ENCODE measurements at regions not wholly inside any gene's neighbourhood (a gene's known extent, or its start where the extent isn't known, plus 50 kb on each side); places are given as distances from the start of the nearest gene placed in this dataset.

DNA sequence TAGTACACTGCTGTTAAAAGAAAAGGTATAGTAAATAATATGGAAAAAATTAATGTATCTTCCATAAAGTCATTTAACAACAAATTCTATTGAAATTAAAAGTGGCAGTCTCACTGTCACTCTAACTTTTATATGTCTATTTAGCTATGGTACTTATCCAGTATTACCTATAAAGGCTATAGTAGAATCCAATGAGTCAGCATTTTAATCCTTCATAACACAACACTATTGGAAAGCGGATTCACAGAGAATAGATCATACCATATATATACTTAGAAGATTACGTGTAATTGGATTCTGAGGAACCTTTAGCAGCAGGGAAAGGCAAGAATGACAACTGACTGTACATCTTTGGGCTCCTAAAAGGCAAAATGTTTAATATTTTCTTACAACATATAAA is 1942.6 kb downstream of the PCDH7 start:
- Histone ChIP-seq H3K4me3 (ENCODE audit: low read depth in 2 of 2, low read length in 2 of 2) (no peak overlapping the region), H3K4me1 (ENCODE audit: control insufficient read depth, insufficient read depth, low read length) (no peaks in the 10 kb centered on the region), H3K36me3 (ENCODE audit: control insufficient read depth, insufficient read depth, low read length) (no peaks in the 10 kb centered on the region), H3K27me3 (ENCODE audit: control insufficient read depth, insufficient read depth, low read length) (no peaks in the 10 kb centered on the region), H3K27ac (ENCODE audit: low read length) (no peak overlapping the region), H3K9me3 (ENCODE audit: control insufficient read depth, insufficient read depth, low read depth, low read length) (no peaks in the 10 kb centered on the region)
- intact Hi-C loops (cut with micrococcal nuclease; ENCODE audit: unreplicated experiment): no loop called here
- no TSS peak for BruUV-seq (replicated peaks)
- POLR2A ChIA-PET: no interaction called here
- in situ Hi-C loops (cut with HindIII; ENCODE audit: low pct_unique_long_range_greater_than_20kb, low sequenced_read_pairs): no loop called here
- DNase-seq (ENCODE audit: low read depth, low spot score) (no peak), ATAC-seq (no peak)
- TF ChIP-seq SIN3A (IDR thresholded peaks at IDR 0.05; ENCODE audit: borderline replicate concordance, insufficient read depth, low read depth, low read length): no peak
- TF ChIP-seq, protein P1, sequence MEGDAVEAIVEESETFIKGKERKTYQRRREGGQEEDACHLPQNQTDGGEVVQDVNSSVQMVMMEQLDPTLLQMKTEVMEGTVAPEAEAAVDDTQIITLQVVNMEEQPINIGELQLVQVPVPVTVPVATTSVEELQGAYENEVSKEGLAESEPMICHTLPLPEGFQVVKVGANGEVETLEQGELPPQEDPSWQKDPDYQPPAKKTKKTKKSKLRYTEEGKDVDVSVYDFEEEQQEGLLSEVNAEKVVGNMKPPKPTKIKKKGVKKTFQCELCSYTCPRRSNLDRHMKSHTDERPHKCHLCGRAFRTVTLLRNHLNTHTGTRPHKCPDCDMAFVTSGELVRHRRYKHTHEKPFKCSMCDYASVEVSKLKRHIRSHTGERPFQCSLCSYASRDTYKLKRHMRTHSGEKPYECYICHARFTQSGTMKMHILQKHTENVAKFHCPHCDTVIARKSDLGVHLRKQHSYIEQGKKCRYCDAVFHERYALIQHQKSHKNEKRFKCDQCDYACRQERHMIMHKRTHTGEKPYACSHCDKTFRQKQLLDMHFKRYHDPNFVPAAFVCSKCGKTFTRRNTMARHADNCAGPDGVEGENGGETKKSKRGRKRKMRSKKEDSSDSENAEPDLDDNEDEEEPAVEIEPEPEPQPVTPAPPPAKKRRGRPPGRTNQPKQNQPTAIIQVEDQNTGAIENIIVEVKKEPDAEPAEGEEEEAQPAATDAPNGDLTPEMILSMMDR (IDR thresholded peaks at IDR 0.05): no peak
- TF ChIP-seq, protein P2, sequence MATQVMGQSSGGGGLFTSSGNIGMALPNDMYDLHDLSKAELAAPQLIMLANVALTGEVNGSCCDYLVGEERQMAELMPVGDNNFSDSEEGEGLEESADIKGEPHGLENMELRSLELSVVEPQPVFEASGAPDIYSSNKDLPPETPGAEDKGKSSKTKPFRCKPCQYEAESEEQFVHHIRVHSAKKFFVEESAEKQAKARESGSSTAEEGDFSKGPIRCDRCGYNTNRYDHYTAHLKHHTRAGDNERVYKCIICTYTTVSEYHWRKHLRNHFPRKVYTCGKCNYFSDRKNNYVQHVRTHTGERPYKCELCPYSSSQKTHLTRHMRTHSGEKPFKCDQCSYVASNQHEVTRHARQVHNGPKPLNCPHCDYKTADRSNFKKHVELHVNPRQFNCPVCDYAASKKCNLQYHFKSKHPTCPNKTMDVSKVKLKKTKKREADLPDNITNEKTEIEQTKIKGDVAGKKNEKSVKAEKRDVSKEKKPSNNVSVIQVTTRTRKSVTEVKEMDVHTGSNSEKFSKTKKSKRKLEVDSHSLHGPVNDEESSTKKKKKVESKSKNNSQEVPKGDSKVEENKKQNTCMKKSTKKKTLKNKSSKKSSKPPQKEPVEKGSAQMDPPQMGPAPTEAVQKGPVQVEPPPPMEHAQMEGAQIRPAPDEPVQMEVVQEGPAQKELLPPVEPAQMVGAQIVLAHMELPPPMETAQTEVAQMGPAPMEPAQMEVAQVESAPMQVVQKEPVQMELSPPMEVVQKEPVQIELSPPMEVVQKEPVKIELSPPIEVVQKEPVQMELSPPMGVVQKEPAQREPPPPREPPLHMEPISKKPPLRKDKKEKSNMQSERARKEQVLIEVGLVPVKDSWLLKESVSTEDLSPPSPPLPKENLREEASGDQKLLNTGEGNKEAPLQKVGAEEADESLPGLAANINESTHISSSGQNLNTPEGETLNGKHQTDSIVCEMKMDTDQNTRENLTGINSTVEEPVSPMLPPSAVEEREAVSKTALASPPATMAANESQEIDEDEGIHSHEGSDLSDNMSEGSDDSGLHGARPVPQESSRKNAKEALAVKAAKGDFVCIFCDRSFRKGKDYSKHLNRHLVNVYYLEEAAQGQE (IDR thresholded peaks at IDR 0.05; ENCODE audit: insufficient read depth in 1 of 2, low read depth in 2 of 2, low read length in 1 of 2): no peak
- TF ChIP-seq POLR2AphosphoS5 (IDR thresholded peaks at IDR 0.05; ENCODE audit: low read depth, low read length): no peak
- TF ChIP-seq TCF7L2 (IDR thresholded peaks at IDR 0.05; ENCODE audit: low read depth, low read length): no peak
- CTCF ChIA-PET: no interaction called here

DNA sequence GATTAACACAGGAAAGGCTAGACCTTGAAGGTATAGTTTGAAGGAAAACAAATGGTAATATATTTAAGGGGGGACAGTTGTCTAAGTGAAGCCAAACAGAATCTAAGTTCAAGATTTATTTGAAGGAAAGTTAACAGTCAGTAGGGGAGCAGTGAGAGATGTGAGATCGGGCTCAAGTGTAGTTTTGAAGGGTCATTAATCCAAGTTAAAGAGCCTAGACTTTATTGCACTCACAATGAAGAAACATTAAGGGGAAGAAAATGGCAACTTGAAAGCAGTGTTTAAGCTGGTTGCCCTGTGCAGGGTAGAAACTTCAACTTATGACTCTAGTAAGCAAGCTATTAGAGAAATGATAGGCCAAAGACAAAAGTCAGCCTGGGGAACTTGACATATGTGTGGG is 1952.2 kb downstream of the PCDH7 start:
- no peak for ATAC-seq
- intact Hi-C loops (cut with micrococcal nuclease; ENCODE audit: unreplicated experiment) (no loop called here), in situ Hi-C loops (cut with HindIII; ENCODE audit: low pct_unique_long_range_greater_than_20kb, low sequenced_read_pairs) (no loop called here)
- H3K36me3 ChIP-seq (ENCODE audit: control insufficient read depth, insufficient read depth, low read length): no peaks in the 10 kb centered on the region
- TF ChIP-seq, protein P2 (IDR thresholded peaks at IDR 0.05; ENCODE audit: insufficient read depth in 1 of 2, low read depth in 2 of 2, low read length in 1 of 2): no peak
- no peak for TF ChIP-seq TCF7L2 (IDR thresholded peaks at IDR 0.05; ENCODE audit: low read depth, low read length)
- H3K4me1 ChIP-seq (ENCODE audit: control insufficient read depth, insufficient read depth, low read length): no peaks in the 10 kb centered on the region
- no peak for DNase-seq (ENCODE audit: low read depth, low spot score)
- H3K27me3 ChIP-seq (ENCODE audit: control insufficient read depth, insufficient read depth, low read length): no peaks in the 10 kb centered on the region
- CTCF ChIA-PET: no interaction called here
- no peaks in the 10 kb centered on the region for H3K9me3 ChIP-seq (ENCODE audit: control insufficient read depth, insufficient read depth, low read depth, low read length)
- BruUV-seq (replicated peaks): no TSS peak
- POLR2A ChIA-PET: no interaction called here
- H3K4me3 ChIP-seq (ENCODE audit: low read depth in 2 of 2, low read length in 2 of 2): no peak overlapping the region
- H3K27ac ChIP-seq (ENCODE audit: low read length): no peak overlapping the region

All from Panc1 (cell line).